ENCODE measurements at regions not wholly inside any gene's neighbourhood (a gene's known extent, or its start where the extent isn't known, plus 50 kb on each side); places are given as distances from the start of the nearest gene placed in this dataset.

DNA sequence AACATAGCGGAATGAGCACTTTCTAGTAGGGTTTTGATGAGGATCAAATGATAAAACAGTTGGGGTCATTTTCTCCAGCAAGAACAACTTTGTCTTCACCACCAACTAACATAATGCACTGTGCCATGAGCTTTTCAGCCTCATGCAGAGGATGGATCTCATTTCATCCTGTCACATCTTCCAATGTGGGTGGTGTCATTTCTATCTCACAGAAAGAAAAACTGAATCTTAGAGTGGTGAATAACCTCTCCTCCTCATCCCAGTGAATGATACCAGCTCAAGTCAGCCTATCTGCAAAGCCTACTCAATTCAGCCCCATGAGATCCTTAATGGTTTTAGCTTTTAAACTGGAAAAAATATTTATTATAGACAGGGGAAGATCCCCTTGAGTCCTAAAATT lies 1147.2 kb downstream of the VRK1 start:
- DNase-seq (ENCODE audit: low read depth): no peak
- TF ChIP-seq, protein P1, sequence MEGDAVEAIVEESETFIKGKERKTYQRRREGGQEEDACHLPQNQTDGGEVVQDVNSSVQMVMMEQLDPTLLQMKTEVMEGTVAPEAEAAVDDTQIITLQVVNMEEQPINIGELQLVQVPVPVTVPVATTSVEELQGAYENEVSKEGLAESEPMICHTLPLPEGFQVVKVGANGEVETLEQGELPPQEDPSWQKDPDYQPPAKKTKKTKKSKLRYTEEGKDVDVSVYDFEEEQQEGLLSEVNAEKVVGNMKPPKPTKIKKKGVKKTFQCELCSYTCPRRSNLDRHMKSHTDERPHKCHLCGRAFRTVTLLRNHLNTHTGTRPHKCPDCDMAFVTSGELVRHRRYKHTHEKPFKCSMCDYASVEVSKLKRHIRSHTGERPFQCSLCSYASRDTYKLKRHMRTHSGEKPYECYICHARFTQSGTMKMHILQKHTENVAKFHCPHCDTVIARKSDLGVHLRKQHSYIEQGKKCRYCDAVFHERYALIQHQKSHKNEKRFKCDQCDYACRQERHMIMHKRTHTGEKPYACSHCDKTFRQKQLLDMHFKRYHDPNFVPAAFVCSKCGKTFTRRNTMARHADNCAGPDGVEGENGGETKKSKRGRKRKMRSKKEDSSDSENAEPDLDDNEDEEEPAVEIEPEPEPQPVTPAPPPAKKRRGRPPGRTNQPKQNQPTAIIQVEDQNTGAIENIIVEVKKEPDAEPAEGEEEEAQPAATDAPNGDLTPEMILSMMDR (conservative IDR thresholded peaks at IDR 0.05; ENCODE audit: low read depth, low read length): no peak
- no peak overlapping the region for H3K4me3 ChIP-seq (ENCODE audit: low read depth, low read length)

DNA sequence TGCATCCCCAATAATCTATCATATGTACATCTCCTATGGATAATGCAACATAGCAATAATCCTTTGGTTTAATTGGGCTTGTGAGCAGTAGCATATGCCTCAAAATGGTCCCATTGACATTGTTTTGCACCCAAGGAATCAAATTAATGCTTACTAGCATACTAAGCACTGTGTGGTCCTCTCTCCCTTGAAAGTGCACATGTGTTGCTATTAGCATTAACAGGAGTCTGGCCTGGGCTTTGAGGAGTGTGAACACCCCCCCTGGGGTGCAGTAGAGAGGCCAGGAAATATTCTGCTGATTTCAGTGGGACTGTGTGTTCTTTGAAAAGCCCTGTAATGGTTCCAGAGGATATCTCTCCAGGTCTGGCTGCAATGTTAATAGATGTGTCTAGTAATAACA lies 1148.4 kb downstream of the VRK1 start:
- no peak for DNase-seq (ENCODE audit: low read depth)
- no peak overlapping the region for H3K4me3 ChIP-seq (ENCODE audit: low read depth, low read length)
- TF ChIP-seq, protein P1 (conservative IDR thresholded peaks at IDR 0.05; ENCODE audit: low read depth, low read length): no peak

DNA sequence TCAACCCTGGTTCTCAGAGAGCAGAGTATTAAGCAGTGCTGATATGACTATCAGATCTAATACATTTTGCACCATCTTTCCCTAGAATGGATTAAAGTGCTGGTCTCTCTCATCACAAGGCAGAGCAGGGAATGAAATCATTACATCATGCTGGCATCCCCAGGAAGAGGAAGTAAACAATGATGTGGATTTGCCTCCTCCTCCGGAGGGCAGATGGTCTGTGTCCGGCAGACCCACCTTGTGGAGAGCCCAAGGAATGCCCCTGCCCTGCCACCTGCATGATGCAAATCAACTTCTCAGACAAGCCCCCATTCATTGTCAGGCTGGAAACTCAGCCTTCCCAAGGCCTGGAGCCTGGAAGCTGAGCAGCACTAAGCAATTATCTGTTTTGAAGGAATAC lies 1149.1 kb downstream of the VRK1 start:
- TF ChIP-seq, protein P1 (conservative IDR thresholded peaks at IDR 0.05; ENCODE audit: low read depth, low read length): no peak
- H3K4me3 ChIP-seq (ENCODE audit: low read depth, low read length): no peak overlapping the region
- no peak for DNase-seq (ENCODE audit: low read depth)

DNA sequence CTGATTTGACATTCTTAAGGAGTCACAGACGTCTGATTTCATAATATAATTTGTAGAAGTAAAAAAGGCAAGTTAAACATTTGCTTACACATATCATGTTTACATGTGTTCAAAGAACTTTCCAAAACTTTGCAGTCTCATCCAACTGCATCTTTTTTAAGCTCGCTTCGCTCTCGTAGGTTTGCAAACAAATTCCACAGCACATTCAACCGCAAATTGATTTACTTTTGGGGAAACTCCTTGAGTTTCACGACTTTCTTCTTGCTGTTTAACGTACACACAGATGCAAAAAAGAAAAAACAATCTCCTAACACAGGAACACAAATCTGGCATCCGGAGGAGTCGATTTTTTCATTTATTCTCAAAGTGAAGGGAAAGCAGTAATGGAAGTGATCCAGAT lies 1149.5 kb downstream of the VRK1 start:
- DNase-seq (ENCODE audit: low read depth): no peak
- H3K4me3 ChIP-seq (ENCODE audit: low read depth, low read length): no peak overlapping the region
- TF ChIP-seq, protein P1 (conservative IDR thresholded peaks at IDR 0.05; ENCODE audit: low read depth, low read length): no peak

DNA sequence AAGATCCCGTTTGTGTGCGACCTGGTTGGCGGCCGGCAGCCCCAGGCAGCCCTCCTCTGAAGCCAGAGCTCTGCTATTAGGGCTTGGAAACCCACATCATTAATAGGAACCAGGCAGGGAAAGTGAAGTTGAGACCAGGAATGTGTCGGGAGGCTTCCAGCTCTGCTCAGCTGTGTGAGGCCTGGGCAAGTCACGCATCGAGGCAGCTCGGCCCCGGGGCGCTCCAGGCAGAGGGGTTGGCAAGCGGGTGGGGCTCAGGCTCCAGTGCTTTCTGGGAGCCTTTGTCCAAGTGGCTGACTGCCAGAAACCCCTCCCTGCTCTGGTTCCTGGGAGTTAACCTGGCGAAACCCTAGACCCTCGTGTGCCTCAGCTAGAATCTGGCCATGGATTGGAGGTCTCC lies 1151.7 kb downstream of the VRK1 start:
- no peak overlapping the region for H3K4me3 ChIP-seq (ENCODE audit: low read depth, low read length)
- TF ChIP-seq, protein P1 (conservative IDR thresholded peaks at IDR 0.05; ENCODE audit: low read depth, low read length): no peak
- no peak for DNase-seq (ENCODE audit: low read depth)

DNA sequence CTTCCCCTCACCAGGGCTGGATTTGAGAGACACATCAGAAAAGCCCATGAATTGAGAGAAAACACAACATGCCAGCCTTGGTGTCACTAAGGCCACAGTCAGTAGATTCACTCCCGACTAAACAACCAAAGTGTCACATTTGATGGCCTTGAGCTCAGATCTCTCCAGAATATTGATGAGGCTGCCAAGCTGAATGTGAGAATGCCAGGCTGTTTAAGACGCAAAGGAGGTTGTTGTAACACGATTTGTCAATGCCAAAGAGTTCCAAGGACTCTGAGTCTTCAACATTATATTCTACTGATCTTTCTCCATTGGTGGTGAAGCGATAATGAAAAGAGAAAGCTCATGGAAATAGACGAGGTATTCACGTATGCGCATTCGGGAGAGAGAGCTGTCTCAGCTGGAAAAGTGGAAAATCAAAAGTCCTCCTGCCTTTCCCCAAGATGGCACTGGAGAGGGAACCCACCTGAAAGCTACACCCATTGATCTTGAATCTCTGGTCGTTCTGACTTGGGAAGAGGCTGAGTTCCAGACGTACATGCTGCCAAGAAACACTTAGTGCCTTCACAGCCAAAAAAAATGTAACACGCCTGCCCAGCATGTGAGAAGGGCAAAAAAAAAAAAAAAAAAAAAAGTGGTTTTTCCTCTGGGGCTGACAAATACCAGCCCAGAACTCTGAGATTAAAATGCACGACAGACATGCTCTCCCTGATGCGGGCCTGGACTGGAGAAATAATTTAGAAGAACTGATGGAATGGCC lies 1159.6 kb downstream of the VRK1 start:
- DNase-seq (ENCODE audit: low read depth): no peak
- no peak overlapping the region for H3K4me3 ChIP-seq (ENCODE audit: low read depth, low read length)
- TF ChIP-seq, protein P1 (conservative IDR thresholded peaks at IDR 0.05; ENCODE audit: low read depth, low read length): no peak

DNA sequence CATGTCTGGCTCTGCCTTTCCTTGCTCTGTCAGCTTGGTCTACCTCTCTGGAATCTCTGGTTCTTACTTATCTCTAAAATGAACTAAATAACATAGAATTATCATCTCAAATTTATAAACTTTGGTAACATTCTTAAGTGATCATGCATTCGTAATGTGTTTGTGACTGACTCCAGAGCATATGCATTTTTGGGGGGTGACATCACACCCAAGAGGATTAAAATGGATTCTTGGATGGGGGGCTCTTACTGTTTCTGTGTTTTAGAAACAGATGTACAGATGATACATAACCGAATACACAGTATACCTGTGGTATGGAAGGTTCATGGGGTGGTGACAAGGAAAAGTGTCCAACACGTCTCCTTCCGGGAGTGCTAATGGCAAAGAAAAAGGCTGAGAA lies 1162.1 kb downstream of the VRK1 start:
- TF ChIP-seq, protein P1 (conservative IDR thresholded peaks at IDR 0.05; ENCODE audit: low read depth, low read length): no peak
- DNase-seq (ENCODE audit: low read depth): no peak
- no peak overlapping the region for H3K4me3 ChIP-seq (ENCODE audit: low read depth, low read length)

Data from choroid plexus epithelial cell (primary cell).